ENCODE measurements at regions not wholly inside any gene's neighbourhood (a gene's known extent, or its start where the extent isn't known, plus 50 kb on each side); places are given as distances from the start of the nearest gene placed in this dataset.

DNA sequence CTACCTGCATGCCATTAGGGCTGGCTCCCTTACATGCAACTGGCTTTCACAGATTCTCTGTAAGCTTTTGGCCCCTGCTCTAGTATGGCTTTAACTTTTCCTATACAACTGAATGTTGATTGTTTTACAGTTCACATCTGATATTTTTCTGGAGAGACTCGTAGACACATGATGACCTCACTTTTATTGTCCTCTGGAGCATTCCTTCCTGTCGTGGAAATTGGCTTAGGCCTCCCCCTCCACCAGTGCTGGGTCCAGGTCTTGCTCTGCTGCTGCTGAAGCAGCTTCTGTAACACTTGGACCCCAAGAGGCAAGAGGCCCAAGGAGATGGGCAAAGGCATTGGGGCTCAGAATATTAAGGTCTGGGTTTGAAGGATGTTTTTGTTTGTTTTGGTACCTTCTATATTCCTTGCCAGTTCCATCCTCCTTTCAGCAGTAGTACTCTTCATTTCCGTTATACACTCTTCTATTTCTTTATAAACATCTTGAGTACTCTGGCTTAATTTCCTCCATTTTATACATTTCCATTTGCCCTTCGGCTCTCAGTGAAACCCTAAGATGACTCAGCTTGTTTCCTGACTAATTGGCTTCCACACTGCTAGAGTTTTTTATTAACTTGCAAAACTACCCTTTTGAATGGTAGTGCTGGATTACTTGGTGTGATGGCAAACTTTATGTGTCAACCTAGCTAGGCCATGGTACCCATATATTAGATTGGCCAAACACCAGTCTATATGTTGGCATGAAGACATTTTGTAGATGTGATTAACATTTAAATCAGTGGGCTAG, 219.8 kb downstream of the CDCA7 start:
- no peak for DNase-seq
- intact Hi-C loops (cut with DNase I): no loop called here

DNA sequence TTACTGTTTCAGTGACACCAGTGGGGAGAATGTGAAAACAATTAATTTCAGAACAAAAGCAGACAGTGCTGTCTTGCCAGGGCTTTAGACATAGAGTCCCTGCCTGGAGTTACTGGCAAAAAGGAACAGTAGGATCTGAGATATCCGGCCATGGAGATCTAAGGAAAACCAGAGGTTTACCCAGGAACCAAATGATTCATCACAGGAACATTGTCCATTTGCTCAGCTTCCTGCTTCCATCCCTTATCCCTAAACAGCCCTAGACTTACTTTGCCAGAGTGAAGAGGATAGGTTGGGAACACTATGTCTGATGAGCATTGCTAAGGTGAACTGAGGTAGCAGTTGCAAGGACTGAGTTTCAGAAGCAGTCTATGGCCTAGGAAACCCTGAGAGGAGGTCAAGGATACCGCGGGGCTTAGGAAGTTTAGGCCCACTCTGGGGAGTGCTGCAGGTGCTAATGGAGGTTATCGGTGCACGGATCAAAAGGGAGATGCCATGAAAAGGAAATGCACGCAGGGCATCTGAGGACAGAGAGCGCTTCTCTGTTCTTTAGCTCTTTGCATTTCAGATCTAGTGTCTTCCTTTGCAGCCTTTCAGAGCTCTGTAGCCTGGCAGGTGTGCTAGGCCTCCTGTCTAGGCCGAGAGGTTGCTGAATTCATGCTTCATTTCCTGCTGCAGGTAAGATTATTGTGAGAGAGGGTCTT, 223.9 kb downstream of the CDCA7 start:
- intact Hi-C loops (cut with DNase I): no loop called here
- DNase-seq: no peak

GRCh38 chr2:173580351-173580750, 225.7 kb downstream of the CDCA7 start:
- intact Hi-C loops (cut with DNase I): no loop called here
- DNase-seq: no peak

- DNase-seq: no peak
- intact Hi-C loops (cut with DNase I): no loop called here
Observed at GRCh38 chr2:173580956-173581355, 226.3 kb downstream of the CDCA7 start.

DNA sequence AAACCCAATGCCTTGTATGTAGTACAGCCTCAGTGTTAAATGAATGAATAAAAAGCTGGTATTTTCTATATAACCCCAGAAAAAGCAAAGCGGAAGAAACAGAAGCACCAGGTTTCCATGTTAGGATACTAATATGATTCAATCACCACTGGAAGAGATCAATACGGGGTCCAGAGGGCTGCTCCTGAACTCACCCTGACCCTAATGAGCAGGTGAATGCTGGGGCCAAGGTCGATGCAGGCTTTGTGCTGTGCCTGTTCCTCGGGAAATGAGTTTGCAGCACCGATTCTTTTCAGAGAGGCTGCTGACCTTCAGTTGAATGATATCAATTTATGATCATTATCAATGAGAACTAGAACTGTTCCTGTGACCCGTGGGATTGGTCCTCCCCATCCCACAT, 228.5 kb downstream of the CDCA7 start:
- no peak for DNase-seq
- intact Hi-C loops (cut with DNase I): no loop called here

- intact Hi-C loops (cut with DNase I): no loop called here
- DNase-seq: no peak
Observed at GRCh38 chr2:173584000-173584399, 229.3 kb downstream of the CDCA7 start.

GRCh38 chr2:173584676-173585458, 230.2 kb downstream of the CDCA7 start:
- intact Hi-C loops (cut with DNase I): no loop called here
- DNase-seq: no peak

DNA sequence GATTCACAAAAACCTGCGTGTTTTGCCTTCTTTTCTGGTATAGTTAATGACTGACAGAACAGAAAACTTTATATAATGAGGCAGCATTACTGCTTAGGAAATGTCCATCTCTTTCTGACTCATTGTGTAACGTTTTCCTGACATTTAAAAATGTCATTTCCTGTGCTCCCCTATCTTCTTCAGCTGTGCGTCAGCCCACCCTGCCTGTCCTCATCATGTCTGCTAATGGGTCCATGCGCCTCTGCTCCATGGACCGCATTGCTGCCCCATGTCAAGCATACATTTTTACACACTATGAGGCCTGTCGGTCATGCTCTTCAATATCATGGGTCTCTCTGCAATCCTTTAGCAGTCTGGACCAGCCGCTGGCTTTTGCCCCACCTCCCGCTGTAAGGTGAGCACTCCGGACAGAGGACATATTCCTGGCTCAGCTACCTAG, 234.3 kb downstream of the CDCA7 start:
- no peak for DNase-seq
- intact Hi-C loops (cut with DNase I): no loop called here

- DNase-seq: no peak
- intact Hi-C loops (cut with DNase I): no loop called here
Observed at GRCh38 chr2:173589604-173590275, 235.1 kb downstream of the CDCA7 start.

DNA sequence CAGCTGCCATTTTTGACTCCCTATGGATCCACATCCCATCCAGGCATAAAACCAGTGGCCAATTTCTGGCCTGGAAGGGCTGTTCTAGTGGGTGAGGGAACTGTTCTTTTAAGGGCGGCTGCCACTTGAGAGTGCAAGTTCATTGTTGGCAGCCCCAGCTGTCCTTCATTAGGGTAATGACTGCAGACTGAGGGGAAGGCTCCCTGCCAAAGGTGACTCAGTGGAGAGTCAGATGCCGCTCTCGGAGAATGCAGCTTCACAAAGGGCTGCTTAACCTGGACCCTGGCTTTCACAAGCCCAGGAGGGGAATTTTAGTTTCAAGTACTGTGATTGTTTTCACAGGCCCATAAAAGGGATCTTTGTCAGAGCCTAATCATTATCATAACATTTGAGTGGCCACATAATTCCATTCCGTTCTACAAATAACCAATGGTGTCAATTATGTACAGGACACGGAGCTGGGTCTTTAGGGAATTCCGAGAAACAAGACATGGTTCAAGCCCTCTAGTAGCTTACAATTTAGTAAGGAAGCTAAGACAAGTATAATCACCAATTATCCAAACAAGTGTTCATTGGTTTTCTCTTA, 235.7 kb downstream of the CDCA7 start:
- intact Hi-C loops (cut with DNase I): no loop called here
- DNase-seq: peak in 21 of 42 donors; percentile 2 to 83 (median 22)

DNA sequence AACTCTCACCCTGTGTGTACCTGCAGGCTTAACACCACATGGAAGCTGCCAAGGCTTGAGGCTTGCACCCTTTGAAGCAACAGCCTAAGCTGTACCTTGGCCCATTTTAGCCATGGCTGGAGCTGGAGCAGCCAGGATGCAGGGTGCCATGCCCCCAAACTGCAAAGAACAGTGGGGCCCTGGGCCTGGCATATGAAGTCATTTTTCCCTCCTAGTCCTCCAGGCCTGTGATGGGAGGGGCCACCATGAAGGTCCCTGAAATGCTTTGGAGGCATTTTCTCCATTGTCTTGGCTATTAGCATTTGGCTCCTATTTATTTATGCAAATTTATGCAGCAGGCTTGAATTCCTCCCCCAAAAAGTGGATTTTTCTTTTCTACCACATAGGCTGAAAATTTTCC, 238.4 kb downstream of the CDCA7 start:
- no peak for DNase-seq
- intact Hi-C loops (cut with DNase I): no loop called here

DNA sequence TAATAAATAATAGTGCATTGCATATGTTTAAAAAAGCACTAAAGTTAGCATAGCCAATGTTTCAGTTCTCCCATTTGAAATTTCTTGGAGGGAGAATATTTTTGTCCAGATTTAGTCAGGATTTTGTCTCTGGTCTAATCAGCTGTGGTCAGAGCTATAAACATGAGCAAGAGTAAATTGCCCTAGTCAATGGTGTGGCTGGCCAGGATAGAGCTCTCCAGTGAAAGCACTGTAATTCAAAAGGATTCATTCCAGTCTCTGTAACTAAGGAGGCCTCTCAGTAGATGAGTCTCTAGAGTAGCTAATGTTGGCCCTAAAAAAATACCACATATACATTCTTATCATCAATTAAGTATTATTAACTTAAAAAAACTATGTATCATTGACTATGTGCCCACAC, 241.6 kb downstream of the CDCA7 start:
- no peak for DNase-seq
- intact Hi-C loops (cut with DNase I): no loop called here

GRCh38 chr2:173598525-173598924, 243.9 kb downstream of the CDCA7 start:
- intact Hi-C loops (cut with DNase I): no loop called here
- DNase-seq: no peak

DNA sequence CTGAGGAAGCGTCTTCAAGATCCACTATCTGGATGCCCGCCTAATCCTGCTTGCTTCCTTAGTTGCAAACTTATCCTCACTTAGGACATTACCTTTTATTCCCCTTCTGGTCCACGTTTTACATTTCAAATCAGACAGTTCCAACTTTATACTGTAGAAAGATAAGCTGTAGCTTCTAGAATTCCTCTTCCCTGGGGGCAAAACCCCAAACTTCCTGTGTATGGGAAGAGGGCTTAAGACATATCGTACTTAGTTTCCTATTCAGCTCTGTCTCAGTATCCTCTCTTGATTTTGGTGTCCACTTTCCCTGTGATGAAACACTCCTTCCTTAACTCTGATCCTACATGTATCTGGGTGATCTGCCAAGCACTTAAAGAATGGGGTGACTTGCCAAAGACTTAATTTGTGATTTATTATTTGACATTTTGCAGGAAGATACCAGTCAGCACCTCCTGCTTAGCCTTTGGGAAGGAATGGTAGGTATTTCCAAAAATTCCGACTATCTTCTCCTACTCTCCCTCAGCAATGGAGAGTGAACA, 245.2 kb downstream of the CDCA7 start:
- DNase-seq: no peak
- intact Hi-C loops (cut with DNase I): no loop called here

- no peak for DNase-seq
Observed at GRCh38 chr2:173602153-173602795, 247.6 kb downstream of the CDCA7 start.

GRCh38 chr2:173605994-173606393, 251.3 kb downstream of the CDCA7 start:
- intact Hi-C loops (cut with DNase I): no loop called here
- no peak for DNase-seq

More at GRCh38 chr2:173602153-173602795, 247.6 kb downstream of the CDCA7 start:
- intact Hi-C loops (cut with DNase I): no loop called here

GRCh38 chr2:173606619-173607248, 252.1 kb downstream of the CDCA7 start:
- intact Hi-C loops (cut with DNase I): no loop called here
- no peak for DNase-seq
